ENCODE measurements at regions not wholly inside any gene's neighbourhood (a gene's known extent, or its start where the extent isn't known, plus 50 kb on each side); places are given as distances from the start of the nearest gene placed in this dataset.
"Not testable (repeated sequence)": the region's sequence is repeated elsewhere in the genome, so short reads cannot be mapped to it uniquely, and the experiment has no call there.

GRCh38 chr1:228611707-228612106, 123.6 kb upstream of the RHOU start:
- not testable (repeated sequence) for DNase-seq

- not testable (repeated sequence) for DNase-seq
Measured at GRCh38 chr1:228622002-228622716, 113.1 kb upstream of the RHOU start.

- not testable (repeated sequence) for DNase-seq
Measured at GRCh38 chr1:228626481-228626880, 108.8 kb upstream of the RHOU start.

- not testable (repeated sequence) for DNase-seq
Measured at GRCh38 chr1:228632858-228633257, 102.4 kb upstream of the RHOU start.

GRCh38 chr1:228635304-228635703, 100.0 kb upstream of the RHOU start:
- peak in 2 of 56 donors; percentile 19 to 68 for DNase-seq

- DNase-seq, result not testable (repeated sequence)
Measured at GRCh38 chr1:228637529-228637928, 97.8 kb upstream of the RHOU start.

- DNase-seq, result peak in 9 of 56 donors; percentile 12 to 57 (median 25)
Measured at GRCh38 chr1:228646717-228647522, 88.4 kb upstream of the RHOU start.

- DNase-seq, result peak in 1 of 56 donors; percentile 30
Measured at GRCh38 chr1:228647523-228648444, 87.5 kb upstream of the RHOU start.

- DNase-seq, result no peak
Measured at GRCh38 chr1:228648647-228649383, 86.5 kb upstream of the RHOU start.

GRCh38 chr1:228650141-228650540, 85.1 kb upstream of the RHOU start:
- no peak for DNase-seq

- no peak for DNase-seq
Measured at GRCh38 chr1:228650946-228651345, 84.3 kb upstream of the RHOU start.

GRCh38 chr1:228652116-228652515, 83.2 kb upstream of the RHOU start:
- DNase-seq, result no peak

GRCh38 chr1:228653057-228653456, 82.2 kb upstream of the RHOU start:
- not testable (repeated sequence) for DNase-seq

- DNase-seq, result no peak
Measured at GRCh38 chr1:228653748-228654147, 81.5 kb upstream of the RHOU start.

- no peak for DNase-seq
Measured at GRCh38 chr1:228655796-228656394, 79.4 kb upstream of the RHOU start.

- DNase-seq, result not testable (repeated sequence)
Measured at GRCh38 chr1:228662007-228662689, 73.1 kb upstream of the RHOU start.

GRCh38 chr1:228664399-228664914, 70.8 kb upstream of the RHOU start:
- DNase-seq, result peak in 46 of 56 donors; percentile 11 to 87 (median 55)

- DNase-seq, result no peak
Measured at GRCh38 chr1:228666686-228667623, 68.3 kb upstream of the RHOU start.

Data from nucleus accumbens (tissue), 56 donors.